ENCODE measurements at regions not wholly inside any gene's neighbourhood (a gene's known extent, or its start where the extent isn't known, plus 50 kb on each side); places are given as distances from the start of the nearest gene placed in this dataset.

DNA sequence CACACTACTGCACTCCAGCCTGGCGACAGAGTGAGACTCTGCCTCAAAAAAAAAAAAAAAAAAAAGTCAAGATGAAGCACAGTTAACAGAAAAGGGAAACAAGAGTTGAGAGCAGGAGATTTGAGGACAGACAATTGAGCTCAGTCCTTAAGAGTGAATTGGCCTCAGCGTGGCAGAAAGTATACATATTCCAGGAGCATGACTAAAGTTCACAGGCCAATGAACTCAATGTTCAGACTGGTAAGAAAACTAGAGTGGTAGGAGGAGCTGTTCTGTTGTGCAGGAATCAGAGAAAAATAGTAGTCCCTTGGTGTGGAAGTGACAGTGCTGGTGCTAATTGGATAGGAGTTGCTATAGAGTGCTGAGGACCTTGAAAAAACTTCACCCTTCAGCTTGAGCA, 60.0 kb downstream of the NRN1 start:
- DNase-seq: no peak

DNA sequence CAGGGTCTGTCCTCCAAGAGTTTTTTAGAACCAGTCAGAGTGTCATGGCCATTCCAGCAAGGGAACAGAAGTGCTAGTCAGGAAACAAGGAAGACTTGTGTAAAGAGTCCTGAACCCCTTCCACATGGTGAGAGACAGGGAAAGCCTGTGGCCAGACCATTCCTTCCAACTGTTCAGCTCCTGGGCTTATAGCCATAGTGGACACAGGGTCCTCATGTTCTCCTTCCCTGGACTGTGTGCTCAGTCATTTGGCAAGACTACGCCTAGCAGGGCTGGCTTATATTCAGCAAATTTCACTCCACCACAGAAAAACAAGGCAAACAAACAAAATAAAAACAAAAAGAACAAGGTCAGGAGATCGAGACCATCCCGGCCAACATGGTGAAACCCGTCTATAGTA, 60.5 kb downstream of the NRN1 start:
- DNase-seq: no peak

DNA sequence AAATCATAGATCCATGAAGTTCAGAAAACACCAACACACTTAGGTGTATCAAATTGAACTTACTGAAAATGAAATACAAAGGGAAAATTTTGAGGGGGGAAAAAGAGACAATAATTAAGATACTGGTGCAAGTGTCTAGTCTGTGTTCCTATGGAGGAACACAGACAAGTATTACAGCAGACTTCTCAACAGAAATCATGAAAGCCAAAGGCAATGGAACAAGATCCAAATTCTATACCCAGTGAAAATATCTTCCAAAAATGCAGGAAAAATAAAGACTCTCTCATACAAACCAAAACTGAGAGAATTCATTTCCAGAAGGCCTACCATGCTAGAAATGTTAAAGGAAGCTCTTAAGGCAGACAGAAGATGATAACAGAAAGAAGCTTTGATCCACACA, 63.1 kb downstream of the NRN1 start:
- no peak for DNase-seq

DNA sequence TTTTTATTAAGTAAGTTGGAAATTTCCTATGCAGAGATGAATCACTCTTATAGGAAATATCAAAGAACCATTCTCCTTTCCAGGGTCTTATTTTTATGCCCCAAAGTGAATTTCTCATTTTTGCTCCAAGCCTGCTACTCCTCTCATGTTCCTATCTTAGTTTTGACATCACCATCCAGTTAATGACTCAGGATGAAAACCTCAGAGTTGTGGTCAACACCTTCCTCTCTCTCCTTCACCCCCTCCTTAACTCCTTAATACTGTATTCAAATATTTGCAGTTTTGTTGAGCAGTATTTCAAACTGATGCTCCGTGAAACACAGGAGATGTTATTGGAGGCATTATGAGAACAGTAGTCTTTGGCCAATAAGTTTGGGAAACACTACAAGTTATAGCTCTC, 64.1 kb downstream of the NRN1 start:
- DNase-seq: no peak

DNA sequence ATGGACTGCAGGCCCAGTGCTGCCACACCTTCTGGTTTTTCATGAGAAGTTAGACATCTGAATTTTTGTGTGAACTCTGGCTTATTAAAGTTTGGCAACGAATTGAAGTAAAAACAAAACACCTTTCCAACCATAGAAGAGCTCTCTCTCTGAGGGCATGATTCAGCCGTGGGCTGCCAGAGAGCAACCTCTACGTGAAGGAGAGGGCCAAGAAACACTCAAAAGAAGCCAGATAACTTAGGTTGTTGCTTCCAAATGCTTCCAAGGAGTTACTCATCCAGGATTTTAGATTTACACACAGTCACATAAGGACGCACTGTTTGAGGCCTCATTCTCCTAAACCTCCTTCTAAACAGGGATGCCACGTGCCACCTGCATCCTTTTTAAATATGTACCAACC, 65.5 kb downstream of the NRN1 start:
- DNase-seq: no peak

DNA sequence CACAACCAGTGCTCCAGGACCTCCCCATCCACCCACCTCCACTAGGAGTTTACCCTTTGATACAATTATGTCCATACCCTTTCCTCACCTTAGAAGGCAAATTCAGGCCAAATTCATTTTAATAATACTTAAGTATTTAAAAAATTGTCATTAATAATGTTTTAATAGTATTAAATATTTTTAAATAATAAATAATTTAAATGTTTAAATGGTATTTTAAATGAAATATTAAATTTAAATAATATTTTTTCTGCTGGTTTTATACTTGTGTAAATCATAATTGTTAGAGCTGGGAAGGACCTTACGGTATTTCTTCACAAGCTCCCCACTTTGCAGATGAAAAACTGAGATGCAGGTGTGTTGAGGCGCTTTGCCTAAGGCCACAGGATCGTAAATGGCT, 67.8 kb downstream of the NRN1 start:
- no peak for DNase-seq

DNA sequence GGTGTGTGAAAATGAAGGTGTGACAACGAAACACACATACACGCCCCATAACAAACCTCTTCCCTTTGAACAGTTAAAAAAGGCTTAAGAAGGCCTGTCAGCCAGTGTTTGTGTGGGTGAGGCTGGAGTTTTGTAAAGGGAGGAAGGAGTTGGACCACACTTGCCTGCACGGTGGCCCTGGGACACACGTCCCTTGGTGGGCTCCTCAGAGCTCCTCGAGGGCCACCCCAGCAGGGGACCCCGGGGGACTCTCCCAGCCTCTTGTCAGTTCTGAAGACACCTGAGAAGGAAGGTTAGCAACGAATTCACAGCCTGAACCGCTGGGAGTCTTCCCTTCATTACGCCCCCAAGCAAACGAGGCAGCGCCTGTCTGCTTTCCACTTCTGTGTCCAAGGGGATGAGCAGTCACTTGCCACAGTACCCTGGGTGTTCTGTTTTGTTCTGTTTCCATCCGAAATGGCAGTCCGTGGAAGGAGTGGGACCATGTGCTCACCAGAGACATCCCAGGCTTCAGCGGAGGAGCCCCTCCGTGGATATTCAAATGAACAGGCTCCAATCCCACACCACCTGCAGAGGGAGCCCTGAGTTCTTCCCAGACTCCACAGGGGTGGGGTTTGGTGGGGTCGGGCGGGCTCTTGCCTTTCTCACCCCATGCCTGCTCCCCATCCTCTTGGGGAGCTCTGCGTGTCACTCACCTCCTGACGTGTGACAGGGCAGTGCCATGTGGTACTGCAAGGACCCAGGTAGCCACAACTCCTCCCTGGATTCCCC, 68.6 kb downstream of the NRN1 start:
- no peak for DNase-seq

DNA sequence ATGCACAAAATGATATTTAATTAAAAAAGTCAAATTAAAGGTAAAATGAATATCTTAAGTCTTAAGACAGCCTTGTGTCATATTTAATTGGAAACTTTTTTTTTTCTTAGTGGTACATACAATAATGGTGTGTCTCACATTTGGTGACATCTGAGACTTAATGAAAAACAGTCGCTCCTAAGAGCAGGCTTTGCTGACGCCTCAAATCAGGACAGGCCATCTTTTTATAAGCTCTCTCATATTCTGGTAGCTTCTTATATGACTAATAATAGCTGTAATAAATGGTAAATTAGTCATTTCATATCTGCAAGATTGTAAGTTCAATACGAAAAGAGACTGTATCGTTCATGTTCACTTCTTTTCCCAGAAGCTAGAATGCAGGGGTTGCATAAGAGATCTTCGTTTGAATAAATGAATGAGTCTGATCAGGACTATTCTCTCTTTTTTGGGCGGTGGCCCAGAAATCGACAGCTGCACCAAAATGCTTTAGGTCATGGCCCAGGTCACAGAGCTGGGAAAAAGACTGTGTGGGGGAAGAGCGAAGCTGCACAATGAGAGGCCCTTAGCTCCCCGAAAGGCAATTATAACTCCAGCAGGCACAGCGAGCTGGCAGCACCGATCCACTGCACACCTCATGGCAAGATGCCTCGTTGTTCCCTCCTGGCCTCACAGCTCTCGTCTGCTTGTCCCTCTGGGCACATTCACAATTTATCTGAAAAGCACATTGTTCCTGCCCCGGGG, 69.4 kb downstream of the NRN1 start:
- DNase-seq: no peak

DNA sequence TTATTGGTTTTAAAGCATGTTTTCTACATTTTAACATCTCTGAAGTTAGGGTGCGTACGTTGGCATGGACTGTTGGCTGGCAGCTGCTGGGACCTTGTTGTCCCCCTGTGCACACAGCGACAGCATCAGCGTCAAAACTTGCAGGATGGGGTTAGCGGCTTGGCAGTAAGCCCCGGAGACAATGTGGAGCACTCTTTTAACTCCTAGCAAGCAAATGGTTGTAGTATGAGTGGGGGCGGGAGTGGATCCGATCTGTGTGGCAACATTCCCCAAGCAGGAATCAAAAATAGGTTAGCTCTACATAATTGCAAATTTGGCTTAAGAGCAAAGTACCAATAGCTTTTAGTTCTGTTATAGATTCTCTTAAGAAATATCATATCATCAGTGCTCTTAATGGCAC, 70.1 kb downstream of the NRN1 start:
- no peak for DNase-seq

DNA sequence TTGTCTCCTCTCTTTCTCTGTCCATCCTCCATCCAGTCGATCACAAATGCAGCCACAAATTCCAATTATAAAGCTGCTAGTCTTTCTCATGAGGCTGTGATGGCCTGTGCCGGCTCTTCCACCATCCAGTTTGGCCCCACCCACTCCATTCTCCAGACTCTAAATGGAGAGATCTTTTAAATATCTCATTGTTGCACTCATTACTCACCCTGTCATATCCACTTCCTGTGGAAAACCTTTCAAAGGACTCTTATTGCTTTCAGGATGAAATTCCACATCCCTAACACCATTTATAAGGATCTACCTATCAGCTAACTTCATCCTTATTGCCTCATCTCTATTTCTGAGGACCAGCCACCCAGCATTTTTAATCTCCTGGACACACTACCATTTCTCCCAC, 70.6 kb downstream of the NRN1 start:
- no peak for DNase-seq

DNA sequence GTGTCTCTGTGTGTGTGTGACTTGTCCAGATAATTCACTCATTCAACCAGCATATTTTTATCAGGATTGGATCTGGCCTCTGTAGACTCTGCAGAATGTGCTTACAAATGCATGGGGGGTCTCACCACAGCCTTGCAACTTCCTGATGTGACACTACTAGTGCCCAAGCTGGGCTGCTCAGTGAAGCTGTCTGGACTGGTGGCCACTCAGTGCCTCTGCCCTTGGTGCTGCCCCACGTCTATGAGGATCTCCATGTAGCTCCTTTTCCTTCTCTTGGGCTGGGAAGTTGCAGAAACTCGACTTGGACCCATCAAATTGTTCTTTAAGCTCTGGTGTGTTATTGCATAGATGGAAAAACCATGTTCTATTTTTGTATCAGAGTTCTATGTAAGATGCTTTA, 75.8 kb downstream of the NRN1 start:
- no peak for DNase-seq

DNA sequence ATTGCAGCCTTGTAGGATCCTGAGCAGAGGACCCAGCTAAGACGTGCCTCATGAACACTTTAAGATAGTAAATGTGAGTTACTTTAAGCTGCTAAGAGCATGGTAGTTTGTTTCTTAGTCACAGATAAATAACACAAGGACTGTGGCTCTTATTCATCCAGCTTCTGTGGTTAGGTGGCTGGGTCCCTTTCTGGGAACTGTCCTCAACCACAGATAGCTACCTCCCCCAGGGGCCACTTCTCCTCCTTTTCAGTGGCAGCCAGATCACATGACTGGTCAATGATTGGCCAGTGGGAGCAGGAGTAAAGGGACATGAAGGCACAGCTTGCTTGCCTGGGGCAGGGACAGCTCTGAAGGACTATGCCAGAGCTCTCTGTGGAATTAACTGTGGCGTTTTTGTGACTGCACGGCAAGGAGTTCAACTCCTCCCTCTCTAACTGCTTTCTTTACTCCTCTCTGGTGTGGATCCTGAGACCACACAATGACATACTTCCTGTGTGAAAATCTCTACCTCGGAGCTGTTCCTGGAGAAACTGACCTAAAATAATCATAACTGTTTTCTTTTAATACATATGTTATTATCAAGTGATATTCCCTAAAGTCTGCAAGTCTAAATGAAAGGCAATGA, 76.5 kb downstream of the NRN1 start:
- no peak for DNase-seq

DNA sequence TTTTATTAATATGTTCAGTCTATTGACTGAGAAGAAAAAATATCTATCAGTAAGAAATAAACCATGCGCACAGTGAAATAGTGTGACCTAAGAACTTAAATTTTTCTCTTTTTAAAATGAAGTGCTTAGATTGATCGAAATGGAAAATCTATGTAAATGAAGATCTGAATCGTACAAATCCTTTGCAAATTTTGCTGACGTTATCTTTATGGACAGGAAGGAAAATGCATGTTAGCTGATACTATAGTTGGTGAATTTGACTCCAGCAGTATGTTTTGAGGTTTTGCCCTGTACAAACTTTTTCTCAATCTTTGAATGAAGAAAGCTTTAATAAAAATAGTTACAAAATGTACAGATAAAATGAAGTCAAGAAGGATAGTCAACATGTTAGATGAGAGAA, 82.9 kb downstream of the NRN1 start:
- no peak for DNase-seq

DNA sequence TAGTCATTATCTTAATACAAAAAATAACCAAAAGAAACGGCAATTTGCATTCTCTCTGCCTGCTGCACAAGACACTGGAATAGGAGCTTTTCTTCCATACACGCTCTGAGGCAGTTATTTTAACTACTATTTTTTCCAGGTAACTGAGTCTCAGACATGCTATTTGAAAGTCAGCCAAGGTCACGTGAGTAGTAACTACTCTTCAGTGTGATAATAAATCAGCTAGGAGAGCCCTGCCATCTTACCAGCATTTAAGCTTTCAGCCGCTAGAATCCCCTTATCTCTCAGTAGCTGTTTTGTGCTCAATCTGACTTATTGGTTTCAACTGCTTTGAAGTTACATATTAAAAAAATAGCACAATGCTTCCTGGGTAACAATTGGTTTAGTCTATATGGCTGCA, 84.5 kb downstream of the NRN1 start:
- DNase-seq: no peak

DNA sequence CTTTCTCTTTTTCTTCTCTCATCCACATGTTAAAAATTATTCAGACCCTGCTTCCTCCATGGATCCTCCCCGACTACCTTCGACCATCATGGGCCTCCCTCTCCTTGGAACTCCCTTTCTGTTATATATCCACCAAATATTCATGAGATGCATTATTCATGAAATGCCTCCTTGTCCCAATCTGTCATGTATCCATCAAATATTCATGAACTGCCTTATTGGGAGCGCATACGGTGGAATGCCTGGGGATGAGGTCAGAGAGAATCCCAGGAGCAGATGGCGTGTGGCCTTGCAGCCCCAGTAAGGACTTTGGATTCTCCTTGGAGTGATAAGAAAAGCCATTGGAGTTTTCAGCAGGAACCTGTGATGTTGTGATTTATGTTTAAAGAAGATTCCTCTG, 97.0 kb downstream of the NRN1 start:
- no peak for DNase-seq

DNA sequence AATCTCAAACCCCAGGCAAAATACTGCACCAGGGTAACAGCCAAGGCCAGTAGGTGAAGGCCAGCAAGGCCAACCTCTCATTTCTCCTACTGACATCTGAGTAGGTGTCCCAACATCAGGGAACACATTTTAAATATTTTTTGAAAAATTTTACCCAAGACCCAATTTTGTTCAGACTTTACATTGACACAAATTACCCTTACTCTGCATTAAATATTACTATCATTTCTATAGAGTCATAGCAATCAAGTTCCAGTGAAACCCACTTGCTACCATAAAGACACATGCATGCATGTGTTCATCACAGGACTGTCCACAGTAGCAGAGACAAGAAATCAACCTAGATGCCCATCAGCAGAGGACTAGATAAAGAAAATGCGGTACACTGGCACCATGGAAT, 99.9 kb downstream of the NRN1 start:
- DNase-seq: no peak

DNA sequence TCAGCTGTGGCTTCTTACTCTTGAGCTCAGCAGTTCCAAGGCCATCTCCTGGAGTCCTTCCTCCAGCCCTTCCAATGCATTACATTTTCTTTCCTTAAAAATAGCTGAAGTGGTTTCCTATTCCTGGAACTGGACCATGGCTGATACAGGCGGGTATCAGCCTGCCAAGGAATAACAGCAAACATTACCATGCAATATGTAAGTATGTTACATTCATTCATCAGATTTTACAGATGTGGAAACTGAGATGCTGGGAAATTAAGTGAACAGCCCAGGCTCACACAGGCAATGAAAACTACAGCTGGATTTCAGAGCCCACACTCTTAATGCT, 100.4 kb downstream of the NRN1 start:
- DNase-seq: no peak

DNA sequence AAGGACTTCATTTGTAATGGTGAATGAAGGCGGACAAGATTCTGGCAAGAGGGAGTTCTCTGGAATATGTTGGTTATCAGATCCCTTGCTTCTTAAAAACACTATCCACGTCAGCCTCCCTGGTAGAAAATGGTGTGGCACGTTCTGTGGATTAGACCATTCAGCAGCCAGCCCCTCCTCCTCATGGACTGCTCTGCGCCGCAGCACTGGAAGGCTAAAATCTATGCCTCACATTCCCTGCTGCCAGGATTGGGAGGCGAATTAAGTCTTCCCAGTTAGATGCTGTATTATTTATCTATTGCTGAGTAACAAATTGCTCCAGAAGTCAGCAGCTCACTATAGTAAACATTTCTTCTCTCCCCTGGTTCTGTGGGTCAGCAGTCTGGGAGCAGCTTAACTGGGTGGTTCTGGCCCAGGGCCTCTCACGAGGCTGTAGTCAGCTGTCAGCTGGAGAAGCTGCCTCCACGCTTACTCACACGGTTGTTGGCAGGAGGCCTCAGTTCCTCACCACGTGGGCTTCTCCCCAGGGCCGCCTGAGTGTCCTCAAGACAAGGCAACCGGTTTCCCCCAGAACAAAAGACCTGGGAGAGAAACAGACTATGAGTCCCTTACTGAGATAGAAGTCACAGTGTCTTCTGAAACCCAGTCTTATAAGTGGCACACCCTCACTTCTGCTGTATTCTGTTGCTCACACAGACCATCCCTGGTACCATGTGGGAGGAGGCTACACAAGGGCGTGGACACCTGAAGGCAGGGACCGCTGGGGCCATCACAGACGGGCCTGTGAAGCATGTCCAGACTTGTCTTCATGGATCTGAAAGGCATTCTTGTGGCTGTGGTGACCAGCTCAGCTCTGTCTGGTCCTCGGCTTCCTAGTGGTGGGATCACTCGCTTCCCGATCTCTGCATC, 101.0 kb downstream of the NRN1 start:
- DNase-seq: no peak

DNA sequence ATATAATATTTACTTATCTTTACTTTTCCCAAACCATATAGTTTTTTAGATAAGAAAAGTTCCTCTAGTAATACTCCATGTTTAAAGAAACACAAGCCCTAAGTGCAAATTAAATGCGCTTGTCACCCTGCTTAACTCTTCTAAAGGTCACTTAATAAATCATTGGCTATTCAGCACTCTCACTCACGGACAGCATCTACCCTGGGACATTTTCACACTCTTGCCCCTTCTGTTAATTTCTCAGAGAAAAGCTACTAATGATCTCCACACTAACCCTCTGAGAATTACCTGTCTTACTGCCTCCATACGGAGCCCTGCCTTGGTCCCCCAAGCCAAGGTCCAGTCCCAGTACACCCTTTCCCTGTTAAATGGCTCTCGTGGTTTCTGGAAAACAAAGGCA, 102.2 kb downstream of the NRN1 start:
- DNase-seq: no peak

DNA sequence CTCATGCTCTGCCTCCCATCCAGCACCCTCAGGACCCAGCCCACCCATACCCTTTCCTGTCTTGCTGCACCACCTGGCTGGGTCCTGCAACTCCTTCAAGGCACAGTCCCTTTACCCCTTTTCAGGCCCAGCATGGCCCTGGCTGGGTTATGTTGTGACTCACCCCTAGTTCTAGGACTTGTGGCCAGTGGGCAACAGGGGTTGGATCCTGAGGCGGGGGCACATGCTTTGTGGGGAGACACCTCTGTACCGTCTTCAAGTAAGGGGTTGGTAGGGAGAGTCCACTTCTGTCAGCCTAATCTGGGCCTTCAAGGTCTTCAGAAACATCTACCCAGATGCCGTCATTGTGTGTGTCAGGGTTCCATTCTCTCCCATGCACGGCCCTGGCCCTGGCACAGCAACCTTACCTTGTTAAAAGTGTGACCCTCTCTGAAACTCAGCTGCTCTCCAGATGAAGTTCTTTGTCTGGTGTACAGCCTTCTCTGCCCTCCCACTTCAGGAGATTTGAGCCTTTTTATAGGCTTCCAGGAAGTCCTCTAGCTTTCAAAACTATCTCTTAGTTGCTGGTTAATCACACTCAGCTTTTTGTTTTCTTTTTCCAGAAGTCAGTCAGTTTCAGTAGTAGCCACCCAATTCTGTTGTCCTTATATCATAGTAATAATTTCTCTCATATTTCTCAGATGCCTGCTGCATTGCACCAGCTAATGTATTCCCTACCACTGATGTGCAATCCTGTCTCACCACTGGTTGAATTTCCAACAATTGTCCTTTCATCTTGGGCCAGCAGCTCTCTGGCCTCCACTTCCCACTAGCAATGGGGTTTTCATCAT, 107.3 kb downstream of the NRN1 start:
- DNase-seq: no peak

DNA sequence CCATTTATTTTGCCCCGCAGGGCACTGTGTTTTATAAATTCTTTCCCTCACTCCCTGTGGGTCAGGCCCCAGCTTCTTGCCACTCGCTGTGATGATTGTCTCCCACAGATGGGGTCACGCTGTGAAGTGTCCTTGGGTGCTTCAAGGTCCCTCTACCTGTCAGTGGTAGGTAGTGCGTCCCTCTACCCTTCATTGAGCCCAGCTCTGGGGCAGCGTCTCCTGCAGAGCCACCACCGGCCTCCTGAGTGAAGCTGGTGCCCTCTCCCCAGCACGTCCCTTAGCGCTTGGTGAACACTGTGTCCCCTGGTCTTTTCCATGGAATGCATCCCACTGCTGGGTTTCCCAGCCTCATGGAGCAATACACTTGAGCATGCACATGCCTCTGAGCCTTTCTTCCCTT, 108.2 kb downstream of the NRN1 start:
- DNase-seq: peak in 1 of 2 donors; percentile 6

DNA sequence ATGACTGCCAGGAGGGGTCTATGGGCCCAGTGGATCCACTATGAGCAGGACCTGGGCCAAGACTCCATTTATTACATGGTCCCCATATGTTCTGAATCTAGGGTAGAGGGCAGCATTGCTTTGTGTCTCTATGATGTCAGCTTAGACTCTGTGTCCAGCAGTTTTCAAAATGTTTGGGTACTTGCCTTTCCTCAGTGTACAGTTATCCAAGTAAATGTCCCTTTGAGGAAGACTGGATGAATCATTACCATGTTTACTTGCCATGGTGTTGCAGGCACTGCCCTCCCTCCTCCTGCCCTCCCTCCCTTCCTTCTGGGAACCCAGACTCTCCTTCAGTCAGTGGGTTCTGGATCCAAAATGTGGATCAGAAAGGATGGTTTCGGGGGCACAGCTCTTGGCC, 108.6 kb downstream of the NRN1 start:
- no peak for DNase-seq
